Body of pancreas (tissue), 4 donors: ENCODE measurements at regions not wholly inside any gene's neighbourhood (a gene's known extent, or its start where the extent isn't known, plus 50 kb on each side); places are given as distances from the start of the nearest gene placed in this dataset.

ENCODE experiments used
- ATAC-seq: fragments of 150-250 bp; one replicate; pipeline ENCODE4 v1.9.1; 2016
- DNase-seq, 4 donors: peaks; one replicate each; pipeline ENCODE4 v3.0.0-alpha.2; 2019
- H3K27ac ChIP-seq, 4 donors: fragments of 200-600 bp; sonication (generic); 1 replicate in 3 of 4; 2 replicates in 1 of 4; pipeline versions ENCODE4 v1.5.1 to v1.6.1; 2016 to 2019; ENCODE audit warnings: mild to moderate bottlenecking in 1 of 4, mixed read lengths in 1 of 4, moderate library complexity in 1 of 4
- H3K27me3 ChIP-seq, 2 donors: fragments of 200-600 bp; sonication (generic); one replicate each; pipeline ENCODE4 v1.6.0; 2016; ENCODE audit warnings: mild to moderate bottlenecking in 1 of 2
- H3K36me3 ChIP-seq, 2 donors: fragments of 200-600 bp; sonication (generic); replicated peaks in 1 of 2; 2 replicates each; pipeline ENCODE4 v1.5.1; 2016; ENCODE audit warnings: low read depth in 2 of 2; ENCODE audit not compliant: insufficient read depth in 1 of 2
- H3K4me1 ChIP-seq: fragments of 200-600 bp; sonication (generic); one replicate; pipeline ENCODE4 v1.6.0; 2016
- H3K4me3 ChIP-seq, 2 donors: fragments of 200-600 bp; sonication (generic); 1 replicate in 1 of 2; 2 replicates in 1 of 2; pipeline ENCODE4 v1.5.1; 2016 to 2019
- H3K9me3 ChIP-seq, 3 donors: fragments of 200-600 bp; sonication (generic); 1 replicate in 2 of 3; 2 replicates in 1 of 3; pipeline ENCODE4 v1.5.1; 2016
- CTCF ChIP-seq, 7 experiments: fragments of 450-650 bp in 4 of 7; fragments of 200-600 bp in 3 of 7; sonication (generic) in 3 of 7; IDR thresholded peaks; one replicate each; pipeline ENCODE4 v1.5.1; 2016 to 2019; ENCODE audit warnings: antibody characterized with exemption in 7 of 7
- POLR2A ChIP-seq, 3 donors: fragments of 450-650 bp; IDR thresholded peaks; one replicate each; pipeline ENCODE4 v1.6.1; 2016; ENCODE audit warnings: antibody characterized with exemption in 3 of 3, mild to moderate bottlenecking in 2 of 3
- WGBS, 2 donors: methylation state at CpG; one replicate each; pipeline ENCODE4 v1.1.5; 2017; 5-methylcytosine and 5-hydroxymethylcytosine counted together
- intact Hi-C: fragments of 100-400 bp; cut with DNase I; formaldehyde crosslinking; loops from one replicate; pipeline ENCODE4 v1.15.1; 2023

- no peak overlapping the region for H3K4me3 ChIP-seq
- H3K27ac ChIP-seq, result no peak overlapping the region
- DNase-seq (no peak), ATAC-seq (no peak)
- H3K9me3 ChIP-seq, result no peaks in the 10 kb centered on the region
- H3K36me3 ChIP-seq, result no peaks in the 10 kb centered on the region
- no peak for TF ChIP-seq CTCF (IDR thresholded peaks at IDR 0.05)
- TF ChIP-seq POLR2A (IDR thresholded peaks at IDR 0.05), result no peak
- H3K27me3 ChIP-seq, result no peaks in the 10 kb centered on the region
- 92 to 98% methylated on average over 2 of the region's 2 CpGs for whole genome bisulfite sequencing, 2 donors
- intact Hi-C loops, result no loop called here
- peaks cover 4% of the 10 kb centered on the region for H3K4me1 ChIP-seq
Measured at GRCh38 chr5:145230781-145231180, 604.4 kb downstream of the PRELID2 start.

GRCh38 chr5:145228564-145228963, 606.6 kb downstream of the PRELID2 start:
- no peak overlapping the region for H3K27ac ChIP-seq
- ATAC-seq (no peak), DNase-seq (no peak)
- no peaks in the 10 kb centered on the region for H3K36me3 ChIP-seq
- WGBS, 2 donors, result 92 to 94% methylated on average over 10 of the region's 10 CpGs
- H3K4me1 ChIP-seq, result peaks cover 4% of the 10 kb centered on the region
- H3K27me3 ChIP-seq, result no peaks in the 10 kb centered on the region
- TF ChIP-seq POLR2A (IDR thresholded peaks at IDR 0.05) (no peak), CTCF (IDR thresholded peaks at IDR 0.05) (no peak)
- intact Hi-C loops, result no loop called here
- no peaks in the 10 kb centered on the region for H3K9me3 ChIP-seq
- no peak overlapping the region for H3K4me3 ChIP-seq

GRCh38 chr5:145227881-145228280, 607.3 kb downstream of the PRELID2 start:
- ATAC-seq, result no peak
- Histone ChIP-seq H3K36me3 (no peaks in the 10 kb centered on the region), H3K9me3 (no peaks in the 10 kb centered on the region), H3K4me3 (no peak overlapping the region), H3K27me3 (no peaks in the 10 kb centered on the region), H3K27ac (no peak overlapping the region), H3K4me1 (no peaks in the 10 kb centered on the region)
- TF ChIP-seq CTCF (IDR thresholded peaks at IDR 0.05), result no peak
- no peak for TF ChIP-seq POLR2A (IDR thresholded peaks at IDR 0.05)
- 98 to 100% methylated on average over 2 of the region's 2 CpGs for WGBS, 2 donors
- intact Hi-C loops, result no loop called here
- DNase-seq, result no peak

- Histone ChIP-seq H3K4me3 (no peak overlapping the region), H3K27ac (no peak overlapping the region), H3K27me3 (no peaks in the 10 kb centered on the region), H3K9me3 (no peaks in the 10 kb centered on the region), H3K36me3 (no peaks in the 10 kb centered on the region), H3K4me1 (no peaks in the 10 kb centered on the region)
- TF ChIP-seq POLR2A (IDR thresholded peaks at IDR 0.05) (no peak), CTCF (IDR thresholded peaks at IDR 0.05) (no peak)
- intact Hi-C loops, result no loop called here
- DNase-seq (no peak), ATAC-seq (no peak)
- 49 to 57% methylated on average over 3 of the region's 3 CpGs for WGBS, 2 donors
Measured at GRCh38 chr5:145226726-145227125, 608.4 kb downstream of the PRELID2 start.

GRCh38 chr5:145225529-145225928, 609.6 kb downstream of the PRELID2 start:
- intact Hi-C loops, result no loop called here
- no peak for DNase-seq
- no peak for ATAC-seq

More at GRCh38 chr5:145225529-145225928, 609.6 kb downstream of the PRELID2 start:
- Histone ChIP-seq H3K4me3 (no peak overlapping the region), H3K4me1 (no peaks in the 10 kb centered on the region), H3K27me3 (no peaks in the 10 kb centered on the region), H3K27ac (no peak overlapping the region), H3K9me3 (no peaks in the 10 kb centered on the region), H3K36me3 (no peaks in the 10 kb centered on the region)
- TF ChIP-seq CTCF (IDR thresholded peaks at IDR 0.05) (no peak), POLR2A (IDR thresholded peaks at IDR 0.05) (no peak)
- WGBS, 2 donors, result 92 to 100% methylated on average over 1 of the region's 1 CpG
